ENCODE measurements at regions not wholly inside any gene's neighbourhood (a gene's known extent, or its start where the extent isn't known, plus 50 kb on each side); places are given as distances from the start of the nearest gene placed in this dataset.

GRCh38 chr11:33980897-33981296 is 70.6 kb upstream of the CAPRIN1 start:
- 88% methylated on average over 3 of the region's 3 CpGs for WGBS (ENCODE audit: low lambda C conversion rate, missing lambda C conversion rate)
- no peaks in the 10 kb centered on the region for H3K9me2 ChIP-seq (replicated peaks; ENCODE audit: insufficient read depth)
- H3K36me3 ChIP-seq (replicated peaks; ENCODE audit: insufficient read depth, low read depth), result no peaks in the 10 kb centered on the region
- no peak overlapping the region for H3K4me2 ChIP-seq
- no peaks in the 10 kb centered on the region for H3K27me3 ChIP-seq
- H3K79me2 ChIP-seq, result no peaks in the 10 kb centered on the region
- no peak for DNase-seq (ENCODE audit: low spot score)
- no peak for TF ChIP-seq EZH2 (IDR thresholded peaks at IDR 0.05; ENCODE audit: borderline replicate concordance)
- no peak for TF ChIP-seq EZH2phosphoT487 (IDR thresholded peaks at IDR 0.05; ENCODE audit: low read depth, severe bottlenecking, unreplicated experiment)
- no peak for TF ChIP-seq CTCF (IDR thresholded peaks at IDR 0.05; ENCODE audit: poor library complexity)
- H3K9me3 ChIP-seq (ENCODE audit: low read depth), result no peaks in the 10 kb centered on the region
- H3K4me3 ChIP-seq, result no peak overlapping the region
- H2AFZ ChIP-seq, result no peak overlapping the region
- H3K4me1 ChIP-seq (ENCODE audit: insufficient read depth), result no peaks in the 10 kb centered on the region
- H4K20me1 ChIP-seq (ENCODE audit: insufficient read depth, poor library complexity, severe bottlenecking), result no peaks in the 10 kb centered on the region
- no peak overlapping the region for H3K27ac ChIP-seq

- Histone ChIP-seq H3K9me3 (ENCODE audit: low read depth) (no peaks in the 10 kb centered on the region), H3K4me3 (no peak overlapping the region), H4K20me1 (ENCODE audit: insufficient read depth, poor library complexity, severe bottlenecking) (no peaks in the 10 kb centered on the region), H3K27ac (no peak overlapping the region), H2AFZ (no peak overlapping the region), H3K79me2 (no peaks in the 10 kb centered on the region), H3K27me3 (no peaks in the 10 kb centered on the region), H3K4me1 (ENCODE audit: insufficient read depth) (no peaks in the 10 kb centered on the region), H3K9me2 (replicated peaks; ENCODE audit: insufficient read depth) (no peaks in the 10 kb centered on the region), H3K36me3 (replicated peaks; ENCODE audit: insufficient read depth, low read depth) (no peaks in the 10 kb centered on the region), H3K4me2 (no peak overlapping the region)
- no peak for DNase-seq (ENCODE audit: low spot score)
- TF ChIP-seq EZH2 (IDR thresholded peaks at IDR 0.05; ENCODE audit: borderline replicate concordance) (no peak), CTCF (IDR thresholded peaks at IDR 0.05; ENCODE audit: poor library complexity) (no peak), EZH2phosphoT487 (IDR thresholded peaks at IDR 0.05; ENCODE audit: low read depth, severe bottlenecking, unreplicated experiment) (no peak)
- WGBS (ENCODE audit: low lambda C conversion rate, missing lambda C conversion rate), result 85% methylated on average over 6 of the region's 6 CpGs
These were observed 73.2 kb upstream of the CAPRIN1 start for GRCh38 chr11:33978376-33978775.

- H3K4me1 ChIP-seq (ENCODE audit: insufficient read depth), result no peaks in the 10 kb centered on the region
- WGBS (ENCODE audit: low lambda C conversion rate, missing lambda C conversion rate), result 100% methylated on average over 4 of the region's 4 CpGs
- H3K79me2 ChIP-seq, result no peaks in the 10 kb centered on the region
- H2AFZ ChIP-seq, result no peak overlapping the region
- no peak overlapping the region for H3K4me3 ChIP-seq
- no peak for DNase-seq (ENCODE audit: low spot score)
- H3K36me3 ChIP-seq (replicated peaks; ENCODE audit: insufficient read depth, low read depth), result no peaks in the 10 kb centered on the region
- no peaks in the 10 kb centered on the region for H4K20me1 ChIP-seq (ENCODE audit: insufficient read depth, poor library complexity, severe bottlenecking)
- H3K27ac ChIP-seq, result no peak overlapping the region
- H3K9me3 ChIP-seq (ENCODE audit: low read depth), result no peaks in the 10 kb centered on the region
- H3K4me2 ChIP-seq, result no peak overlapping the region
- TF ChIP-seq EZH2 (IDR thresholded peaks at IDR 0.05; ENCODE audit: borderline replicate concordance) (no peak), EZH2phosphoT487 (IDR thresholded peaks at IDR 0.05; ENCODE audit: low read depth, severe bottlenecking, unreplicated experiment) (no peak), CTCF (IDR thresholded peaks at IDR 0.05; ENCODE audit: poor library complexity) (no peak)
- no peaks in the 10 kb centered on the region for H3K9me2 ChIP-seq (replicated peaks; ENCODE audit: insufficient read depth)
- no peaks in the 10 kb centered on the region for H3K27me3 ChIP-seq
These were observed 73.9 kb upstream of the CAPRIN1 start for GRCh38 chr11:33977676-33978075.
